ENCODE measurements at regions not wholly inside any gene's neighbourhood (a gene's known extent, or its start where the extent isn't known, plus 50 kb on each side); places are given as distances from the start of the nearest gene placed in this dataset.

DNA sequence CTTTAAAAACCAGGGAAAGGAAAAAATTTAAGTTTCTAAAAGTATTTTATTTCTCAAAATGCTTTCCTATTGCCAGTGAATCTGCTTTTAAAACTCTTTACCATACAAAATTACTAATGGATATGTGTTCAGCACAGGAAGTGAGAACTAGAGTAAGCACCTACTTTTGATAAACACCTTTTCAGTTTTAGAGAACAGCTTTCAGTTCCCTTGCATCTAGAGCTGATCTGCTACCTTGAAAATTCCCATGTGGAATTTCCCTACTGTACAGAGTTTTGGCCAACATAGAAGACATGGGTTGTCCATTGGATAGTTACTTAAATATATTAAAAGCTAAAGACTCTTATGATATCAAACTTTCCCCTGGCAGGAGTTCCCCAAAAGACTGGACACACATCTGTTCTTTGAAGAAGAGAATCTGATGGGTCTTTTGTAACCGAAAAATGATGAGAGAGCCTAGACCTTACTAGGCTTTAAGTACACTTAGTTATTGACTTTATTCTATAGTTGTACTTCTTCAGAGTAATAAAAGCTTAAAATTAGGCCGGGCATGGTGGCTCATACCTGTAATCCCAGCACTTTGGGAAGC lies 112.1 kb upstream of the CNTNAP4 start:
- no peak for ATAC-seq
- TF ChIP-seq GLIS3 (CRISPR knock-in tag; IDR thresholded peaks at IDR 0.05) (no peak), RARB (CRISPR knock-in tag; IDR thresholded peaks at IDR 0.05) (no peak), ZNF565 (CRISPR knock-in tag; conservative IDR thresholded peaks at IDR 0.05; ENCODE audit: low read depth) (no peak), ZFP30 (CRISPR knock-in tag; IDR thresholded peaks at IDR 0.05) (no peak)
- TF ChIP-seq, protein P1, sequence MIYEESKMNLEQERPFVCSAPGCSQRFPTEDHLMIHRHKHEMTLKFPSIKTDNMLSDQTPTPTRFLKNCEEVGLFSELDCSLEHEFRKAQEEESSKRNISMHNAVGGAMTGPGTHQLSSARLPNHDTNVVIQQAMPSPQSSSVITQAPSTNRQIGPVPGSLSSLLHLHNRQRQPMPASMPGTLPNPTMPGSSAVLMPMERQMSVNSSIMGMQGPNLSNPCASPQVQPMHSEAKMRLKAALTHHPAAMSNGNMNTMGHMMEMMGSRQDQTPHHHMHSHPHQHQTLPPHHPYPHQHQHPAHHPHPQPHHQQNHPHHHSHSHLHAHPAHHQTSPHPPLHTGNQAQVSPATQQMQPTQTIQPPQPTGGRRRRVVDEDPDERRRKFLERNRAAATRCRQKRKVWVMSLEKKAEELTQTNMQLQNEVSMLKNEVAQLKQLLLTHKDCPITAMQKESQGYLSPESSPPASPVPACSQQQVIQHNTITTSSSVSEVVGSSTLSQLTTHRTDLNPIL (CRISPR knock-in tag; IDR thresholded peaks at IDR 0.05; ENCODE audit: low read depth) = no peak
- TF ChIP-seq, protein P2, sequence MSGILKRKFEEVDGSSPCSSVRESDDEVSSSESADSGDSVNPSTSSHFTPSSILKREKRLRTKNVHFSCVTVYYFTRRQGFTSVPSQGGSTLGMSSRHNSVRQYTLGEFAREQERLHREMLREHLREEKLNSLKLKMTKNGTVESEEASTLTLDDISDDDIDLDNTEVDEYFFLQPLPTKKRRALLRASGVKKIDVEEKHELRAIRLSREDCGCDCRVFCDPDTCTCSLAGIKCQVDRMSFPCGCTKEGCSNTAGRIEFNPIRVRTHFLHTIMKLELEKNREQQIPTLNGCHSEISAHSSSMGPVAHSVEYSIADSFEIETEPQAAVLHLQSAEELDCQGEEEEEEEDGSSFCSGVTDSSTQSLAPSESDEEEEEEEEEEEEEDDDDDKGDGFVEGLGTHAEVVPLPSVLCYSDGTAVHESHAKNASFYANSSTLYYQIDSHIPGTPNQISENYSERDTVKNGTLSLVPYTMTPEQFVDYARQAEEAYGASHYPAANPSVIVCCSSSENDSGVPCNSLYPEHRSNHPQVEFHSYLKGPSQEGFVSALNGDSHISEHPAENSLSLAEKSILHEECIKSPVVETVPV (CRISPR knock-in tag; IDR thresholded peaks at IDR 0.05) = no peak
- TF ChIP-seq, protein P3, sequence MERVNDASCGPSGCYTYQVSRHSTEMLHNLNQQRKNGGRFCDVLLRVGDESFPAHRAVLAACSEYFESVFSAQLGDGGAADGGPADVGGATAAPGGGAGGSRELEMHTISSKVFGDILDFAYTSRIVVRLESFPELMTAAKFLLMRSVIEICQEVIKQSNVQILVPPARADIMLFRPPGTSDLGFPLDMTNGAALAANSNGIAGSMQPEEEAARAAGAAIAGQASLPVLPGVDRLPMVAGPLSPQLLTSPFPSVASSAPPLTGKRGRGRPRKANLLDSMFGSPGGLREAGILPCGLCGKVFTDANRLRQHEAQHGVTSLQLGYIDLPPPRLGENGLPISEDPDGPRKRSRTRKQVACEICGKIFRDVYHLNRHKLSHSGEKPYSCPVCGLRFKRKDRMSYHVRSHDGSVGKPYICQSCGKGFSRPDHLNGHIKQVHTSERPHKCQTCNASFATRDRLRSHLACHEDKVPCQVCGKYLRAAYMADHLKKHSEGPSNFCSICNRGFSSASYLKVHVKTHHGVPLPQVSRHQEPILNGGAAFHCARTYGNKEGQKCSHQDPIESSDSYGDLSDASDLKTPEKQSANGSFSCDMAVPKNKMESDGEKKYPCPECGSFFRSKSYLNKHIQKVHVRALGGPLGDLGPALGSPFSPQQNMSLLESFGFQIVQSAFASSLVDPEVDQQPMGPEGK (CRISPR knock-in tag; IDR thresholded peaks at IDR 0.05; ENCODE audit: borderline replicate concordance) = no peak
- TF ChIP-seq, protein P4, sequence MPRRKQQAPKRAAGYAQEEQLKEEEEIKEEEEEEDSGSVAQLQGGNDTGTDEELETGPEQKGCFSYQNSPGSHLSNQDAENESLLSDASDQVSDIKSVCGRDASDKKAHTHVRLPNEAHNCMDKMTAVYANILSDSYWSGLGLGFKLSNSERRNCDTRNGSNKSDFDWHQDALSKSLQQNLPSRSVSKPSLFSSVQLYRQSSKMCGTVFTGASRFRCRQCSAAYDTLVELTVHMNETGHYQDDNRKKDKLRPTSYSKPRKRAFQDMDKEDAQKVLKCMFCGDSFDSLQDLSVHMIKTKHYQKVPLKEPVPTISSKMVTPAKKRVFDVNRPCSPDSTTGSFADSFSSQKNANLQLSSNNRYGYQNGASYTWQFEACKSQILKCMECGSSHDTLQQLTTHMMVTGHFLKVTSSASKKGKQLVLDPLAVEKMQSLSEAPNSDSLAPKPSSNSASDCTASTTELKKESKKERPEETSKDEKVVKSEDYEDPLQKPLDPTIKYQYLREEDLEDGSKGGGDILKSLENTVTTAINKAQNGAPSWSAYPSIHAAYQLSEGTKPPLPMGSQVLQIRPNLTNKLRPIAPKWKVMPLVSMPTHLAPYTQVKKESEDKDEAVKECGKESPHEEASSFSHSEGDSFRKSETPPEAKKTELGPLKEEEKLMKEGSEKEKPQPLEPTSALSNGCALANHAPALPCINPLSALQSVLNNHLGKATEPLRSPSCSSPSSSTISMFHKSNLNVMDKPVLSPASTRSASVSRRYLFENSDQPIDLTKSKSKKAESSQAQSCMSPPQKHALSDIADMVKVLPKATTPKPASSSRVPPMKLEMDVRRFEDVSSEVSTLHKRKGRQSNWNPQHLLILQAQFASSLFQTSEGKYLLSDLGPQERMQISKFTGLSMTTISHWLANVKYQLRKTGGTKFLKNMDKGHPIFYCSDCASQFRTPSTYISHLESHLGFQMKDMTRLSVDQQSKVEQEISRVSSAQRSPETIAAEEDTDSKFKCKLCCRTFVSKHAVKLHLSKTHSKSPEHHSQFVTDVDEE (CRISPR knock-in tag; IDR thresholded peaks at IDR 0.05) = no peak
- TF ChIP-seq, protein P5, sequence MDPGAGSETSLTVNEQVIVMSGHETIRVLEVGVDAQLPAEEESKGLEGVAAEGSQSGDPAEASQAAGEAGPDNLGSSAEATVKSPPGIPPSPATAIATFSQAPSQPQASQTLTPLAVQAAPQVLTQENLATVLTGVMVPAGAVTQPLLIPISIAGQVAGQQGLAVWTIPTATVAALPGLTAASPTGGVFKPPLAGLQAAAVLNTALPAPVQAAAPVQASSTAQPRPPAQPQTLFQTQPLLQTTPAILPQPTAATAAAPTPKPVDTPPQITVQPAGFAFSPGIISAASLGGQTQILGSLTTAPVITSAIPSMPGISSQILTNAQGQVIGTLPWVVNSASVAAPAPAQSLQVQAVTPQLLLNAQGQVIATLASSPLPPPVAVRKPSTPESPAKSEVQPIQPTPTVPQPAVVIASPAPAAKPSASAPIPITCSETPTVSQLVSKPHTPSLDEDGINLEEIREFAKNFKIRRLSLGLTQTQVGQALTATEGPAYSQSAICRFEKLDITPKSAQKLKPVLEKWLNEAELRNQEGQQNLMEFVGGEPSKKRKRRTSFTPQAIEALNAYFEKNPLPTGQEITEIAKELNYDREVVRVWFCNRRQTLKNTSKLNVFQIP (CRISPR knock-in tag; IDR thresholded peaks at IDR 0.05; ENCODE audit: borderline replicate concordance, low read depth) = no peak

DNA sequence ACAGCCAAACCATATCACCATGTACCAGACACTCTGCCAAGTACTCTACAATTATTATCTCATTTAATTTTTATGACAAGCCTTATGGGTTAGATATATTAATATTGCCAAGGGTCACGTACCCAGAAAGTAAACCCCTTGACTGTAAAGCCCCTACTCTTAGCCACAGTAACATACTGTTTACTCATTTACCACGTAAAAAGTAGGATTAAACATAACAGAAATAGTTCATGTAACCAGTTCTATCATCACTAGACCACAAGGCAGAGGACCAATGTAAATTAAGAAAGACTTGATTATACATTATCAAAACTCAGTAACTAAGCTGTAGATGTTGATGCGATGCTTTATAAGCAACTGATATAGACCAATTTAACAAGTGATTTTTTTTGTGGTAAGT lies 101.5 kb upstream of the CNTNAP4 start:
- TF ChIP-seq, protein P2 (CRISPR knock-in tag; IDR thresholded peaks at IDR 0.05) = no peak
- TF ChIP-seq, protein P3 (CRISPR knock-in tag; IDR thresholded peaks at IDR 0.05; ENCODE audit: borderline replicate concordance) = no peak
- TF ChIP-seq RARB (CRISPR knock-in tag; IDR thresholded peaks at IDR 0.05) = no peak
- no peak for TF ChIP-seq PPARA (CRISPR knock-in tag; IDR thresholded peaks at IDR 0.05; ENCODE audit: borderline replicate concordance)
- TF ChIP-seq ZNF565 (CRISPR knock-in tag; conservative IDR thresholded peaks at IDR 0.05; ENCODE audit: low read depth) = no peak
- no peak for TF ChIP-seq ZFP30 (CRISPR knock-in tag; IDR thresholded peaks at IDR 0.05)
- no peak for TF ChIP-seq BACH2 (CRISPR knock-in tag; IDR thresholded peaks at IDR 0.05; ENCODE audit: borderline replicate concordance)
- no peak for TF ChIP-seq ARNTL (CRISPR knock-in tag; IDR thresholded peaks at IDR 0.05; ENCODE audit: borderline replicate concordance, low read depth)
- no peak for TF ChIP-seq ZFP3 (CRISPR knock-in tag; IDR thresholded peaks at IDR 0.05)
- TF ChIP-seq TOX (CRISPR knock-in tag; IDR thresholded peaks at IDR 0.05; ENCODE audit: borderline replicate concordance) = no peak
- no peak for ATAC-seq

DNA sequence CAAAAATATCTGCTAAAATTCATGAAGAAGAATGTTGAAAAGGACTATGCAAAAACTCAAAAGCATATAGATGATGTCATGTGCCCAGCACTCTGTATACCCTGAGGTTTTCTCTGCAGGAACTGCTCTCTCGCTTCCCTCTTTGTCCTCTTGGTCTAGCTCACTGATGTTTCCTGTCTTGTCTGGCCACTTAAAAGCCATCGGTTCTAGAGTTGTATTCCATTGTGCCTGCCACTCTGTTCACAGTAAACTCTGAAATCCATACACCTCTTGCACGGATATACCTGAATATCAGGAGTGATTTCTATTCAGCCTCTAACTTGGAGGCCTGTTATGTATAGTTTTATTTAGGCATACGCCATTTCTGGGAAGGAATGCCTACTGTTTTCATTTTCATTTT lies 101.0 kb upstream of the CNTNAP4 start:
- ATAC-seq = no peak
- TF ChIP-seq PPARA (CRISPR knock-in tag; IDR thresholded peaks at IDR 0.05; ENCODE audit: borderline replicate concordance) = no peak
- TF ChIP-seq, protein P5 (CRISPR knock-in tag; IDR thresholded peaks at IDR 0.05; ENCODE audit: borderline replicate concordance, low read depth) = no peak
- TF ChIP-seq, protein P3 (CRISPR knock-in tag; IDR thresholded peaks at IDR 0.05; ENCODE audit: borderline replicate concordance) = no peak
- no peak for TF ChIP-seq ZNF8 (CRISPR knock-in tag; IDR thresholded peaks at IDR 0.05)
- TF ChIP-seq, protein P1 (CRISPR knock-in tag; IDR thresholded peaks at IDR 0.05; ENCODE audit: low read depth) = no peak
- TF ChIP-seq ARNTL (CRISPR knock-in tag; IDR thresholded peaks at IDR 0.05; ENCODE audit: borderline replicate concordance, low read depth) = no peak
